HEK293T (cell line): ENCODE measurements at regions not wholly inside any gene's neighbourhood (a gene's known extent, or its start where the extent isn't known, plus 50 kb on each side); places are given as distances from the start of the nearest gene placed in this dataset.
"Not testable (repeated sequence)": the region's sequence is repeated elsewhere in the genome, so short reads cannot be mapped to it uniquely, and the experiment has no call there.

ENCODE experiments used
- BHLHE40 ChIP-seq: fragments of 450-650 bp; IDR thresholded peaks from 2 replicates; pipeline ENCODE4 v1.6.1; 2016; ENCODE audit warnings: mild to moderate bottlenecking, moderate library complexity, borderline replicate concordance
- CTBP1 ChIP-seq: fragments of 450-650 bp; IDR thresholded peaks from 2 replicates; pipeline ENCODE4 v1.6.1; 2016; ENCODE audit warnings: borderline replicate concordance
- FOXK2 ChIP-seq: fragments of 450-650 bp; IDR thresholded peaks from 2 replicates; pipeline ENCODE4 v1.6.1; 2016; ENCODE audit warnings: mild to moderate bottlenecking
- FOXM1 ChIP-seq: fragments of 450-650 bp; IDR thresholded peaks from 2 replicates; pipeline ENCODE4 v1.6.1; 2017; ENCODE audit warnings: mild to moderate bottlenecking, borderline replicate concordance
- HDGF ChIP-seq: fragments of 450-650 bp; IDR thresholded peaks from 2 replicates; pipeline ENCODE4 v1.6.1; 2017; ENCODE audit warnings: antibody characterized with exemption, borderline replicate concordance
- LEF1 ChIP-seq: fragments of 450-650 bp; IDR thresholded peaks from 2 replicates; pipeline ENCODE4 v1.6.1; 2017; ENCODE audit warnings: mild to moderate bottlenecking, borderline replicate concordance
- SP1 ChIP-seq: fragments of 450-650 bp; IDR thresholded peaks from 2 replicates; pipeline ENCODE4 v1.6.1; 2017
- ZNF384 ChIP-seq: fragments of 450-650 bp; IDR thresholded peaks from 2 replicates; pipeline ENCODE4 v1.6.1; 2016

DNA sequence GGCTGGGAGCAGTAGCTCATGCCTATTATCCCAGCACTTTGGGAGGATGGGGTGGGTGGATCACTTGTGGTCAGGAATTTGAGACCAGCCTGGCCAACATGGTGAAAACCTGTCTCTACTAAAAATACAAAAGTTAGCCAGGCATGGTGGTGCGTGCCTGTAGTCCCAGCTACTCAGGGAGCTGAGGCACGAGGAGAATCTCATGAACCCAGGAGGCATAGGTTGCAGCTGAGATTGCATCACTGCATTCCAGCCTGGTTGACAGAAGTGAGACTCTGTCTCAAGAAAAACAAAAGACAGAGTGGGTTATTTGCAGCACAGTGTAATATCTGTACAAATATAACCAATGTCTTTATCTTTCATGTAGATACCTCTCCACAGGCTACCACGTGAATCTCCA is 606.2 kb upstream of the CITED2 start:
- not testable (repeated sequence) for TF ChIP-seq ZNF384, FOXM1, SP1, LEF1, FOXK2, HDGF, BHLHE40, CTBP1
